HG02610 (cell line): ENCODE measurements at regions not wholly inside any gene's neighbourhood (a gene's known extent, or its start where the extent isn't known, plus 50 kb on each side); places are given as distances from the start of the nearest gene placed in this dataset.

Experiments
- ATAC-seq: cut with Tn5 transposase; IDR thresholded peaks from one replicate; pipeline ENCODE4 v1.9.1; 2021; ENCODE audit warnings: mild to moderate bottlenecking, moderate library complexity; ENCODE audit not compliant: unreplicated experiment

- no peak for ATAC-seq
These were observed 223.8 kb downstream of the FBXO15 start for GRCh38 chr18:73923866-73924265.

DNA sequence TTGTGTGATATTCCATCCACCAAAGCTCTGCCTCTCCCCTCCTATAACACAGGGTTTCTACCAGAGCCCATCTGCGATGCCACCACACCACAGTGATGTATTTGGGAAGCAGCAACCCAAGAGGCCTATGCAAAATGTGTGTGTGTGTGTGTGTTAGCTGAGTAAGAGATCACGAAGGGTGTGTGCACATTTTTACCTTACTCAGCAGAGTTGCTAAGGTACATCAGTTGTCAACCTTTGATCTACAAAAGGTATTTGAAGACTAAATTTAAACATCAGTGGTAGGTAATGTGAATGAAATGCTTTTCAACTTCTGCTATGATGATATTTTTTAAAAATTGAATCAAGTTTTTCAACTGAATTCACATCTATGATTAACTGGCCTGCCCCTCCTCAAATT lies 227.6 kb downstream of the FBXO15 start:
- ATAC-seq: no peak

- ATAC-seq: no peak
These were observed 228.8 kb downstream of the FBXO15 start for GRCh38 chr18:73918816-73919215.

DNA sequence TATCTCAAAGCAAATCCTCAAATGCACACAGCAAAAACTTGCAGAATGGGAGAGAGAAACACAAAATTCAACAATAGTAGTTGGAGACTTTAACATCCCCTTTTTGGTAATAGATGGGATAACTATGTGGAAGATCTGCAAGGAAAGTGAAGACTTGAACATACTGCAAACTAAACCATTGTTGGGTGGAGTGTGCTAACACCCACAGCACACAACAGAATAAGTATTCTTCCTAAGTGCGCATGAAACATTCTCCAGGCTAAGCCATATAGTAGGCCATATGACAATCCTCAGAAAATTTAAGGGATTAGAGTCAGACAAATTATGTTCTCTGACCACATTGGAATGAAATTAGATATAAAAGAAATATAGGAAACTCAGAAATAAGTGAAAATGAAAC lies 230.6 kb downstream of the FBXO15 start:
- no peak for ATAC-seq

DNA sequence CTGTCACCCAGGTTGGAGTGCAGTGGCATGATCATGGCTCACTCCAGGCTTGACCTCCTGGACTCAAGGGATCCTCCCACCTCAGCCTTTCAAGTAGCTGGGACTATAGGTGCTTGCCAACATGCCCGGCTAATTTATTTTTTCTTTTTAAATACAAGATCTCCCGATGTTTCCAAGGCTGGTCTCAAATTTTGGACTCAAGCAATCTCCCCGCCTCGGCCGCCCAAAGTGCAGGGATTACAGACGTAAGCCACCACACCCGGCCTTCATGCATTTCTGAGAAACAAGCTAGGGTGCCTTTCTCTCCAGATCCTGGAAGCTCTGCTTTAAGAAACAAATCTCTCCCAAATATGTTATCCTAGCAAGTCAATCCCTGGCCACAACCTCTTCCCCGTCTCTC lies 234.1 kb downstream of the FBXO15 start:
- ATAC-seq: no peak

GRCh38 chr18:73908323-73908722 lies 239.3 kb downstream of the FBXO15 start:
- ATAC-seq: no peak

DNA sequence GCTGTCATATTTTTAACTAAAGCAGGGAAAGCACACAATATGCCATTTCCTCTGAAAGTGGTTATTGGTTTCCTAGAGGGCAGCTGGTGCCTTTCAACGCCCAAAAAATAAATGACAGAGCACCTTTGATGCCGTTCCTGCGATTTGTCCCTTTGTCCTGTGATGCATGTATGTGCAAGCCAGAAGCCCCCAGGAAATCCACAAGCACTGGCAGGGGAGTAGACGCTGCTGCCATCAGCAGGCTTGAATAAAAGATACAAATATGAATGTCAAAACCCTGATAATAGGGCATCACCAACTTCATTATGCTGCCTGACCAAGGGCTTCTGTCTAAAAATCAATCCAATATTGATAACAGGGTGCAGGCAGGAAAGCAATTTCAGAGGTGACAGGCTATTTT lies 246.1 kb downstream of the FBXO15 start:
- ATAC-seq: no peak

- no peak for ATAC-seq
These were observed 246.5 kb downstream of the FBXO15 start for GRCh38 chr18:73901151-73901550.

GRCh38 chr18:73900106-73900835 lies 247.4 kb downstream of the FBXO15 start:
- ATAC-seq: no peak

DNA sequence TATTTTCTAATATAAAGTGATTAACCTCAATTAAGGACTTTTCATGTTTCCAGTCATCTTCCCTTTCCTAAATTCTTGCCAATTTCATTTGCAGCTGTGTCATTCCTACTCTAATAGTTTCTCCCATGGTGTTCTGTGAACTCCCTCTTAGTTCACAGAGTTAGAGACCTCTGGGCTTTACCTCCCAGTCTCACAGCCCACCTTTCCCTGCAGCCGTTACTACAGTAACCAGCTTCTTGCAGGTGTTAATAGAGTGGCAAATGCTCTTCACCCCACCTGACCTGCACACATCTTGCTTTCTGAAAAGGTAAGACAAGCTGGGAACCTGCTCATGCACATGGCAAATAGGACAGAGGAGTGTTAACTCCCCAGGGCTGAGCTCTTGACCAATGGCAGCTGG lies 250.1 kb downstream of the FBXO15 start:
- ATAC-seq: no peak

DNA sequence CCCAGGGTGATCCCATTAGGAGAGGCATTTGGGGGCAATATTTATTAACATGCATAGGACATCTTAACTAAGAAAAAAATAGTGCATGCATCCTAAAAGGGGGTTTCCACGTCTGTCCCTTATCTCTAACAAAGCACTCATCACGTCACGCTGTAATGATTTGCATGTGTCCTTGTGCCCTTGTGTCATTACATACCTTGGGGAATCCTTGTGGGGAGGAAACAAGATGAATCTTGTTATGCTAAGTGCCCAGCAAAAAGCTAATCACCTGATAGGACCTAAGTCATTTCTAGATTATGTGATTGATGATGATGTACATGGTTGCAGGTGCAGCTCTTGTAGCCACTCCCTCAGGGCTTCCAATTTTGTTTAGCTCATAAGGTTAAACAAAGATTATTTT lies 250.9 kb downstream of the FBXO15 start:
- ATAC-seq: no peak

- ATAC-seq: no peak
These were observed 251.9 kb downstream of the FBXO15 start for GRCh38 chr18:73895701-73896100.

GRCh38 chr18:73893880-73894279 lies 253.8 kb downstream of the FBXO15 start:
- ATAC-seq: no peak

- ATAC-seq: no peak
These were observed 255.8 kb downstream of the FBXO15 start for GRCh38 chr18:73891572-73892421.

GRCh38 chr18:73888565-73888964 lies 259.1 kb downstream of the FBXO15 start:
- no peak for ATAC-seq

DNA sequence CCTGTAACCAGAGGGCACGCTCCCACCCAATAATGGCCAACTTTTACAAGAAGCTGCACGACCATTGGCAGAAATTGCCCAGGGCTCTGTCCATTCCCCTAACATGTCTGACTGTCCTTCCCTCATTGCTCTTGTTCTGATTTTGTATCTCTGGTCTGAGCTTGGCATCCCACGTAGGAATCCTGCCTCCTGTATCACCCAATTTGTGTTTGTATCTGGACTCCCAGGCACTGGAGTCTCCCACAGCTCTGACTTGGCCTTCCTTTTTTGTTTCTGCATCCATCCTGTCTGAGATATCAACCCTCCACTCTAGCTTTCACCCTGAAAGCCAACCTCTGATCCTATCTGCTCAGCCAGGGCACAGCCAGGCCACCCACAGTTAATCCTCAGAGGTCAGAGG lies 259.8 kb downstream of the FBXO15 start:
- ATAC-seq: no peak

GRCh38 chr18:73884868-73885267 lies 262.8 kb downstream of the FBXO15 start:
- ATAC-seq: no peak

DNA sequence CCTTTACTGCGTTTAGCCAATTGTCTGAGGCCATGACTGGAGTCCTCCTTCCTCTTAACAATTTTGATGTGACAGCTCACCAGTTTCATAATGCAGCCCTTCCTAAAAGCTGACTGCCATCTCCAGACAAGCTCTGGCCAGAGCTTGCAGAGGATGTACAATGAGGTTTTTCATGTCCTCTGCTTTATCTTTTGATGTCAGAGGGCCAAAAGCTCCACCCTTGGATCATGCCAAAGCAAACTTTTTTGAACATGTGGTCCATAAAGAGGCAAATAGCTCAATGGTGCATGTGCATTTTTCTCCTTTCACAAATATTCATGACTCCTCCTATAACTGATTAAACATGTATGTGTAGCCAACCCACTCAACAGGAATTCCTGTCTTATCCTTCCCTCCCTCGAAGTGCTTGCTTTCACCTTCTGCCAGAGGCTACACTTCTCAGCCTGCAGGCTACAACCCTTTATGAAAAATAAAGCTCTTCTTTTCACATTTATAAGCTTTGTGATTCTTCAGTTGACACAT lies 266.2 kb downstream of the FBXO15 start:
- ATAC-seq: no peak

DNA sequence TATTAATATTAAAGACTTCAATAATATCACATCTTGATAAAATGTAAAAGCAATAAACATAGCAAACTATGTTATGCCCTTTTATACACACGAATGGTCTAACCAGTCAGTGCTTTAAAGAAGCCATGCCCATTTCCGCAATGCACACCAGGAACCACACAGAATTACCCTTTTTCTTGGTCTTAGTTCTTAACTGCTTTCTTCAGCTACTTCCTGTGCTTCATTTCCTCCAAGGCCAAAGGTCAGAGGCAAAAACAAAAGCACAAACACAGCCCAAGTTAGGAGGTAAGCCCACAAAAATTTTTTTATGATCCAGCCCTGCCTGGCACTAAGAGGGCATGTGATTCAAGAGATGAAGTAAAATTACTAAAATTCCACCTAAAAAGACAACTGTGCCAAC lies 267.2 kb downstream of the FBXO15 start:
- ATAC-seq: no peak

DNA sequence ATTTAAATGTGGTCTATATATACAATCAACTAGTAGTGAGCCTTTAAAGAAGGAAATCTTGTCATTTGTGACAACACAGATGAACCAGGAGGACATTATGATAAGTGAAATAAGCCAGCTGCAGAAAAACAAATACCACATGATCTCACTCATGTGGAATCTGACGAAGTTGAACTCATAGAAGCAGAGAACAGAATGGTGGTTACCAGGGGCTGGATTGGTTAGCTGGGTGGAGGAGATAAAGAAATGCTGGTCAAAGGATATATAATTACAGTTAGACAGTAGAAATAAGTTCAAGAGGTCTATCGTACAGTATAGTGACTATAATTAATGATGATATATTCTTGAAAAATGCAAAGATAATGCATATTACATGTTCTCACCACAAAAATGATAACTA lies 267.9 kb downstream of the FBXO15 start:
- no peak for ATAC-seq

DNA sequence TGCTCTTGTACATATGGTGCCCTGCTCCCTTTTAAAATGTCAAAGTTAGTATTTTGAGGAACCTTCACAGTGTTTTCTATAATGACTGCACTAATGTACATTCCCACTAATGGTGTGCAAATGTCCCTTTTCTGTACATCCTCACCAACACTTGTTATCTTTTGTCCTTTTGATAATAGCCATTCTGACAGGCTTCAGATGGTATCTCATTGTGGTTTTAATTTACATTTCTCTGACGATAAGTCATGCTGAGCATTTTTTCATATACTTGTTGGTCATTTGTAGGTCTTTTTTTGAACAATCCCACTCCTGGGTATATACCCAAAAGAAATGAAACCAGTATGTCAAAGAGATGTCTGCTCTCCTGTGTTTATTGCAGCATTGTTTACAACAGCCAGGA lies 268.3 kb downstream of the FBXO15 start:
- no peak for ATAC-seq

GRCh38 chr18:73869182-73869581 lies 278.5 kb downstream of the FBXO15 start:
- no peak for ATAC-seq
